Endodermal cell (in vitro differentiated cells): ENCODE measurements at regions not wholly inside any gene's neighbourhood (a gene's known extent, or its start where the extent isn't known, plus 50 kb on each side); places are given as distances from the start of the nearest gene placed in this dataset.

Source experiments
- DNase-seq: peaks from one replicate; pipeline ENCODE4 v3.0.0-alpha.2; 2017
- H3K27ac ChIP-seq: 2 replicates; pipeline ENCODE4 v1.5.1; 2013; ENCODE audit warnings: mild to moderate bottlenecking, low read depth, low read length, moderate library complexity
- H3K27me3 ChIP-seq: 2 replicates; pipeline ENCODE4 v1.6.1; 2013; ENCODE audit warnings: mild to moderate bottlenecking, low read length, moderate library complexity; ENCODE audit not compliant: insufficient read depth, control insufficient read depth, poor library complexity, severe bottlenecking
- H3K36me3 ChIP-seq: 2 replicates; pipeline ENCODE4 v1.7.0; 2013; ENCODE audit warnings: mild to moderate bottlenecking, low read length, moderate library complexity; ENCODE audit not compliant: control insufficient read depth, insufficient read depth
- H3K4me1 ChIP-seq: one replicate; pipeline ENCODE4 v1.7.0; 2013; ENCODE audit warnings: low read length; ENCODE audit not compliant: control insufficient read depth, insufficient read depth
- H3K4me3 ChIP-seq: 2 replicates; pipeline ENCODE4 v1.5.1; 2013; ENCODE audit warnings: mild to moderate bottlenecking, low read length, moderate library complexity
- H3K9ac ChIP-seq: 2 replicates; pipeline ENCODE4 v1.6.1; 2013; ENCODE audit warnings: mild to moderate bottlenecking, low read length, moderate library complexity; ENCODE audit not compliant: poor library complexity, severe bottlenecking; ENCODE audit errors: extremely low read depth
- H3K9me3 ChIP-seq: 2 replicates; pipeline ENCODE4 v1.6.1; 2013; ENCODE audit warnings: mild to moderate bottlenecking, low read length, moderate library complexity; ENCODE audit not compliant: control insufficient read depth
- H3K27ac Mint-ChIP-seq: 2 replicates; pipeline ENCODE4 v1.8.0; 2020; ENCODE audit warnings: mixed read lengths
- H3K27me3 Mint-ChIP-seq: 2 replicates; pipeline ENCODE4 v1.8.0; 2021; ENCODE audit warnings: mild to moderate bottlenecking, mixed read lengths; ENCODE audit not compliant: insufficient read depth
- H3K36me3 Mint-ChIP-seq: 2 replicates; pipeline ENCODE4 v1.8.0; 2020; ENCODE audit warnings: low read depth, mixed read lengths
- H3K4me1 Mint-ChIP-seq: 2 replicates; pipeline ENCODE4 v1.8.0; 2020; ENCODE audit warnings: mixed read lengths
- H3K4me3 Mint-ChIP-seq: 2 replicates; pipeline ENCODE4 v1.8.0; 2020; ENCODE audit warnings: mild to moderate bottlenecking, moderate library complexity, mixed read lengths
- H3K9me3 Mint-ChIP-seq: 2 replicates; pipeline ENCODE4 v1.8.0; 2020; ENCODE audit warnings: mild to moderate bottlenecking, mixed read lengths
- WGBS, 2 experiments: methylation state at CpG; one replicate each; pipeline versions ENCODE4 v1.1.5 to v1.1.7; 2013; ENCODE audit warnings: missing lambda C conversion rate in 2 of 2, mixed read lengths in 1 of 2; ENCODE audit not compliant: insufficient coverage in 1 of 2, insufficient read length in 1 of 2; 5-methylcytosine and 5-hydroxymethylcytosine counted together
- TF ChIP-seq, protein P1 (sequence below): fragments of 200-600 bp; sonication (generic); conservative IDR thresholded peaks from 2 replicates; pipeline ENCODE4 v1.5.0; 2021; ENCODE audit warnings: antibody characterized with exemption, mild to moderate bottlenecking

DNA sequence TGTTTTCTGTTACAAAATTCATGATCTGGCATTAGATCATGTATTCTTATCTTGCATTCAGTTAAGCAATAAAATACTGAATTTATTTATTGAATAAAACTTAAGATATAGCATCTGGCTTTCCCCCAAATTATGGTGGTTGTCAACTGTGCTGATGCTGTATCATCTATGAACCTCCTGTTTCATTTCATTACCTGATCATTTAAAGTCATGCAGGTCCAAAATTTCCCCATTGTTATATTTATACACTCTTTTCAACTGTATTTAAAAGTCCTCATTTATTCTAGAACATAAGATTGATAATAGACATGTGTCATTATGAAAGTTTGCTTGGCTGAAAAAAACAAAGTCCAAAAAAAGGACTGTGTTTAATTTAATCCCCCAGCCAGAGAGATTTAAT is 627.4 kb upstream of the ADGRB3 start:
- H3K27ac Mint-ChIP-seq, result no peak overlapping the region
- TF ChIP-seq, protein P1, sequence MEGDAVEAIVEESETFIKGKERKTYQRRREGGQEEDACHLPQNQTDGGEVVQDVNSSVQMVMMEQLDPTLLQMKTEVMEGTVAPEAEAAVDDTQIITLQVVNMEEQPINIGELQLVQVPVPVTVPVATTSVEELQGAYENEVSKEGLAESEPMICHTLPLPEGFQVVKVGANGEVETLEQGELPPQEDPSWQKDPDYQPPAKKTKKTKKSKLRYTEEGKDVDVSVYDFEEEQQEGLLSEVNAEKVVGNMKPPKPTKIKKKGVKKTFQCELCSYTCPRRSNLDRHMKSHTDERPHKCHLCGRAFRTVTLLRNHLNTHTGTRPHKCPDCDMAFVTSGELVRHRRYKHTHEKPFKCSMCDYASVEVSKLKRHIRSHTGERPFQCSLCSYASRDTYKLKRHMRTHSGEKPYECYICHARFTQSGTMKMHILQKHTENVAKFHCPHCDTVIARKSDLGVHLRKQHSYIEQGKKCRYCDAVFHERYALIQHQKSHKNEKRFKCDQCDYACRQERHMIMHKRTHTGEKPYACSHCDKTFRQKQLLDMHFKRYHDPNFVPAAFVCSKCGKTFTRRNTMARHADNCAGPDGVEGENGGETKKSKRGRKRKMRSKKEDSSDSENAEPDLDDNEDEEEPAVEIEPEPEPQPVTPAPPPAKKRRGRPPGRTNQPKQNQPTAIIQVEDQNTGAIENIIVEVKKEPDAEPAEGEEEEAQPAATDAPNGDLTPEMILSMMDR, result no peak
- H3K36me3 ChIP-seq, result no peaks in the 10 kb centered on the region
- H3K27ac ChIP-seq, result no peak overlapping the region
- no peak for DNase-seq
- no peaks in the 10 kb centered on the region for H3K36me3 Mint-ChIP-seq
- H3K4me1 Mint-ChIP-seq, result no peaks in the 10 kb centered on the region
- no peaks in the 10 kb centered on the region for H3K27me3 Mint-ChIP-seq
- no peaks in the 10 kb centered on the region for H3K9me3 ChIP-seq
- no peak overlapping the region for H3K4me3 ChIP-seq
- no peaks in the 10 kb centered on the region for H3K9me3 Mint-ChIP-seq
- H3K9ac ChIP-seq, result no peak overlapping the region
- H3K27me3 ChIP-seq, result no peaks in the 10 kb centered on the region
- H3K4me1 ChIP-seq, result no peaks in the 10 kb centered on the region
- H3K4me3 Mint-ChIP-seq, result no peak overlapping the region

DNA sequence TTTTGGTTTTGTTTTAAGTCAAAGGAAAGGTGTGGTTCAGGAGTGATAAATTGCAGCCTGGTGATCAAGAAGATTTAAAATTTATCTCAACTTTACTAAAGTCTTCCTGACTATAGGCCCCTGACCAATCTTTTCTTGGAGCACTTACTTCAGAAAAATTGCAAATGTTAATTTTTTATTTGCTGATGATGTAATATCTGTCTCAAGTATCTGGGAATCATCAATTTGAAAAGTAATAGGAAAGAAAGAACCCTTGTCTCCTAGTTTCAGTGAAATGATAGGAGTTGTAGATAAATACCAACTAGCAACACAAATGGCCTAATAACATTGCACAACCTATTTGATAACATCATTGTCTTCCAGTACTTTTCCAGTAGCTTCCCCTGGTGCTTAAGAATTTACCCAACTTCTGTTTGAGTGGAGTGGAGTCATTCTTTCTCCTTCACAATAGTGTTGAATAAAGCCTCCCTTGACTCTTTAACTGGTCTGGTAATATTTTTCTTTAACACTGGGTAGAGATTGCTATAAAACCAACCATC is 648.3 kb upstream of the ADGRB3 start:
- no peak overlapping the region for H3K4me3 Mint-ChIP-seq
- Histone ChIP-seq H3K9ac (no peak overlapping the region), H3K27me3 (no peaks in the 10 kb centered on the region), H3K36me3 (no peaks in the 10 kb centered on the region), H3K4me3 (no peak overlapping the region), H3K9me3 (no peaks in the 10 kb centered on the region), H3K4me1 (no peaks in the 10 kb centered on the region), H3K27ac (no peak overlapping the region)
- H3K9me3 Mint-ChIP-seq, result no peaks in the 10 kb centered on the region
- H3K36me3 Mint-ChIP-seq, result no peaks in the 10 kb centered on the region
- peaks cover 6% of the 10 kb centered on the region for H3K4me1 Mint-ChIP-seq
- DNase-seq, result no peak
- TF ChIP-seq, protein P1, result no peak
- no peak overlapping the region for H3K27ac Mint-ChIP-seq
- no peaks in the 10 kb centered on the region for H3K27me3 Mint-ChIP-seq

DNA sequence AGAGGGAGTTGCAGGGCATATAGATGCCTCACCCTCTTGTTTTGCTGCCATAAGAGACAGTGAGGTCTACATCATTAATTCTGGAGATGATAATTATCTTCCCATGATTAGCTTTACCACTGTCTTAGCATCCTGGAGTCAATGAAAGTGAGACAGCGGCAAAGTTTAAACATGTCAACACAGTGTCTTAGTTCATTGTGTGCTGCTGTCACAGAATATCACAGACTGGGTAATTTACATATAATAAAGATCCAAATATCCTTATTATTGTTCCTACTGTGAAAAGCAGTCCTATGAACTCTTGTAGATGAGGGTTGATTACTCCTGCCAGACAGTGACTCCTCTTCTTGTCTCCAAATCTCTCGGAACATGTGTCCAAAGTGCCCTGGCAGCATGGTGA is 658.6 kb upstream of the ADGRB3 start:
- no peak for DNase-seq
- Histone ChIP-seq H3K9ac (no peak overlapping the region), H3K4me3 (no peak overlapping the region), H3K4me1 (no peaks in the 10 kb centered on the region), H3K36me3 (no peaks in the 10 kb centered on the region), H3K27ac (no peak overlapping the region), H3K9me3 (no peaks in the 10 kb centered on the region), H3K27me3 (no peaks in the 10 kb centered on the region)
- WGBS, 2 experiments, result 95% methylated on average over 2 of the region's 2 CpGs; no CpG with 5 or more reads in 1 of the 2 experiments
- Mint-ChIP-seq H3K36me3 (no peaks in the 10 kb centered on the region), H3K9me3 (no peaks in the 10 kb centered on the region), H3K27ac (no peak overlapping the region), H3K4me1 (peaks cover 6% of the 10 kb centered on the region), H3K27me3 (no peaks in the 10 kb centered on the region), H3K4me3 (no peak overlapping the region)
- TF ChIP-seq, protein P1, result no peak
